Heart left ventricle (tissue), 16 donors: ENCODE measurements at regions not wholly inside any gene's neighbourhood (a gene's known extent, or its start where the extent isn't known, plus 50 kb on each side); places are given as distances from the start of the nearest gene placed in this dataset.

ENCODE experiments used
- ATAC-seq, 4 donors: fragments of 200-7000 bp; cut with Tn5 transposase; one replicate each; pipeline ENCODE4 v1.9.1; 2020 to 2022; ENCODE audit warnings: moderate library complexity in 4 of 4, mild to moderate bottlenecking in 3 of 4, moderate number of reproducible peaks in 1 of 4
- DNase-seq, 5 donors: peaks; one replicate each; pipeline ENCODE4 v3.0.0-alpha.2; 2020
- H3K27ac ChIP-seq, 12 donors: fragments of 200-600 bp; sonication (generic) in 4 of 12; one replicate each; pipeline versions ENCODE4 v1.5.0 to v1.8.0; 2016 to 2022; ENCODE audit warnings: mild to moderate bottlenecking in 2 of 12
- H3K27me3 ChIP-seq, 9 donors: fragments of 200-600 bp; sonication (generic) in 2 of 9; one replicate each; pipeline versions ENCODE4 v1.5.1 to v1.8.0; 2016 to 2022; ENCODE audit warnings: mild to moderate bottlenecking in 3 of 9
- H3K36me3 ChIP-seq, 9 donors: fragments of 200-600 bp; sonication (generic) in 2 of 9; one replicate each; pipeline versions ENCODE4 v1.5.0 to v1.8.0; 2018 to 2022; ENCODE audit warnings: mild to moderate bottlenecking in 2 of 9
- H3K4me1 ChIP-seq, 12 donors: fragments of 200-600 bp; sonication (generic) in 4 of 12; one replicate each; pipeline versions ENCODE4 v1.5.0 to v1.8.0; 2016 to 2022; ENCODE audit warnings: mild to moderate bottlenecking in 3 of 12
- H3K4me3 ChIP-seq, 12 donors: fragments of 200-600 bp; sonication (generic) in 4 of 12; one replicate each; pipeline versions ENCODE4 v1.5.0 to v1.8.0; 2017 to 2022; ENCODE audit warnings: mild to moderate bottlenecking in 9 of 12, moderate library complexity in 4 of 12
- H3K9me3 ChIP-seq, 12 donors: fragments of 200-600 bp; sonication (generic) in 4 of 12; one replicate each; pipeline versions ENCODE4 v1.5.0 to v1.8.0; 2016 to 2022; ENCODE audit warnings: mild to moderate bottlenecking in 1 of 12
- CTCF ChIP-seq, 12 donors: fragments of 200-600 bp; sonication (generic) in 4 of 12; IDR thresholded peaks; one replicate each; pipeline versions ENCODE4 v1.5.0 to v1.8.0; 2018 to 2022; ENCODE audit warnings: antibody characterized with exemption in 12 of 12, mild to moderate bottlenecking in 5 of 12
- POLR2A ChIP-seq, 2 donors: fragments of 450-650 bp; IDR thresholded peaks; one replicate each; pipeline ENCODE4 v1.6.1; 2017; ENCODE audit warnings: antibody characterized with exemption in 2 of 2, mild to moderate bottlenecking in 2 of 2, moderate library complexity in 2 of 2
- WGBS, 4 donors: extraction: QIAGEN DNeasy Blood & Tissue Kit in 2 of 4; methylation state at CpG; one replicate each; pipeline versions ENCODE4 v1.1.5 to v1.1.7; 2013 to 2018; 5-methylcytosine and 5-hydroxymethylcytosine counted together
- intact Hi-C, 10 donors: fragments of 100-400 bp; cut with DNase I; formaldehyde crosslinking; loops; one replicate each; pipeline versions ENCODE4 v1.11.1 to v1.14.2; 2022
- donor health status: ischemic (EF 13 %, LVEDD 7.1; RV severe dilation, severe dysfunction).
- donor health status: healthy with polysubstance abuse.
- donor health status: DM: no; HTN: yes; CAD: no.
- donor health status: DM: no; HTN: no; CAD: no.
- donor health status: ischemic (EF 25% LVEDD 6.9; RV normal size, moderate dysfunction).
- donor health status: ischemic (EF 25% LVEDD 5.7; RV mildly dilated, moderate dysfunction).
- donor health status: healthy.
- donor health status: DM: yes; HTN: yes; CAD: no.
- donor health status: ischemic (EF 35%, LVEDD 5.7; RV mildly dilated, moderate dysfunction).
- donor health status: nonischemic (EF 11% LVEDD 7.7; RV severe dilation, severe dysfunction).
- donor health status: DM: yes; HTN: yes; CAD: no.
- donor health status: PGD.
- donor health status: ischemic (EF 29% LVEDD 5.4; RV normal size, mild dysfunction).
- donor health status: nonischemic (EF 23%, LVEDD 6.1; RV moderate dilation, normal function).

GRCh38 chr4:189129044-189129694 lies 811.5 kb upstream of the FRG1 start:
- Histone ChIP-seq H3K27me3 (no peaks in the 10 kb centered on the region), H3K27ac (no peak overlapping the region), H3K4me3 (no peak overlapping the region), H3K4me1 (no peaks in the 10 kb centered on the region), H3K36me3 (no peaks in the 10 kb centered on the region), H3K9me3 (no peaks in the 10 kb centered on the region)
- intact Hi-C loops: loop anchor here in 7 of 10 donors (10.0 kb wide), 1 partner anchor 1524 kb away; no protein-coding TSS in a partner anchor
- WGBS, 4 donors: 78 to 81% (median 79%) methylated on average over 10 of the region's 10 CpGs
- ATAC-seq (no peak), DNase-seq (no peak)
- TF ChIP-seq POLR2A (IDR thresholded peaks at IDR 0.05): no peak

- H3K36me3 ChIP-seq: no peaks in the 10 kb centered on the region
- intact Hi-C loops: no loop called here
- no peak for ATAC-seq
These were observed 809.6 kb upstream of the FRG1 start for GRCh38 chr4:189131118-189131517.

GRCh38 chr4:189136462-189136861 lies 804.2 kb upstream of the FRG1 start:
- no peak overlapping the region for H3K27ac ChIP-seq
- H3K36me3 ChIP-seq: no peaks in the 10 kb centered on the region
- no peak for TF ChIP-seq CTCF (IDR thresholded peaks at IDR 0.05)
- intact Hi-C loops: no loop called here
- H3K4me1 ChIP-seq: no peaks in the 10 kb centered on the region
- no peaks in the 10 kb centered on the region for H3K27me3 ChIP-seq
- 61 to 80% (median 70%) methylated on average over 4 of the region's 4 CpGs for WGBS, 4 donors
- DNase-seq (no peak), ATAC-seq (no peak)
- H3K4me3 ChIP-seq: no peak overlapping the region
- H3K9me3 ChIP-seq: no peaks in the 10 kb centered on the region

More at GRCh38 chr4:189131118-189131517, 809.6 kb upstream of the FRG1 start:
- no peaks in the 10 kb centered on the region for H3K9me3 ChIP-seq
- H3K27me3 ChIP-seq: no peaks in the 10 kb centered on the region
- no peak overlapping the region for H3K4me3 ChIP-seq
- no peak for DNase-seq
- no peak overlapping the region for H3K27ac ChIP-seq
- TF ChIP-seq POLR2A (IDR thresholded peaks at IDR 0.05) (no peak), CTCF (IDR thresholded peaks at IDR 0.05) (no peak)
- H3K4me1 ChIP-seq: no peaks in the 10 kb centered on the region
- 85 to 90% (median 89%) methylated on average over 4 of the region's 4 CpGs for WGBS, 4 donors

- Histone ChIP-seq H3K27me3 (no peaks in the 10 kb centered on the region), H3K4me1 (no peaks in the 10 kb centered on the region), H3K27ac (no peak overlapping the region), H3K36me3 (no peaks in the 10 kb centered on the region), H3K9me3 (no peaks in the 10 kb centered on the region), H3K4me3 (no peak overlapping the region)
- 76 to 89% (median 77%) methylated on average over 6 of the region's 6 CpGs for WGBS, 4 donors
- intact Hi-C loops: no loop called here
- TF ChIP-seq POLR2A (IDR thresholded peaks at IDR 0.05) (no peak), CTCF (IDR thresholded peaks at IDR 0.05) (no peak)
- ATAC-seq: no peak
- no peak for DNase-seq
These were observed 797.3 kb upstream of the FRG1 start for GRCh38 chr4:189143263-189143952.
